B cell (primary cell): ENCODE measurements at regions not wholly inside any gene's neighbourhood (a gene's known extent, or its start where the extent isn't known, plus 50 kb on each side); places are given as distances from the start of the nearest gene placed in this dataset.

Experiments
- ATAC-seq: fragments of 200-7000 bp; cut with Tn5 transposase; one replicate; pipeline ENCODE4 v1.10.0; 2021; ENCODE audit warnings: low read depth, mild to moderate bottlenecking, moderate number of reproducible peaks, moderate library complexity
- CTCF ChIA-PET: fragments of 350-600 bp; sonication (Branson Sonifier 250); formaldehyde crosslinking; loops from one replicate; lab custom pipeline; 2021; ENCODE audit warnings: antibody characterized with exemption, inconsistent platforms; lab: Charles Lee
- POLR2A ChIA-PET: fragments of 350-600 bp; sonication (Branson Sonifier 250); formaldehyde crosslinking; loops from one replicate; lab custom pipeline; 2021; ENCODE audit warnings: antibody characterized with exemption; lab: Charles Lee
- DNase-seq: peaks from one replicate; pipeline ENCODE4 v3.0.0; 2013
- H2AFZ ChIP-seq: 2 replicates; pipeline ENCODE4 v1.6.1; 2012; ENCODE audit warnings: mild to moderate bottlenecking, low read depth, low read length; ENCODE audit not compliant: insufficient read depth, poor library complexity, severe bottlenecking
- H3K27ac ChIP-seq, 2 donors: 1 replicate in 1 of 2; 2 replicates in 1 of 2; pipeline ENCODE4 v1.5.1; 2012 to 2013; ENCODE audit warnings: low read length in 2 of 2, mild to moderate bottlenecking in 2 of 2, moderate library complexity in 1 of 2
- H3K27me3 ChIP-seq, 4 experiments: fragments of 200-600 bp in 1 of 4; sonication (generic) in 1 of 4; replicated peaks in 1 of 4; 1 replicate in 2 of 4; 2 replicates in 2 of 4; pipeline versions ENCODE4 v1.6.1 to v1.7.0; 2013 to 2016; ENCODE audit warnings: low read length in 3 of 4, mild to moderate bottlenecking in 2 of 4, mixed read lengths in 1 of 4, moderate library complexity in 1 of 4; ENCODE audit not compliant: insufficient read depth in 4 of 4, control insufficient read depth in 3 of 4; ENCODE audit errors: control extremely low read depth in 1 of 4
- H3K36me3 ChIP-seq, 2 experiments: replicated peaks in 1 of 2; 1 replicate in 1 of 2; 2 replicates in 1 of 2; pipeline versions ENCODE4 v1.6.1 to v1.7.1; 2013; ENCODE audit warnings: low read length in 1 of 2; ENCODE audit not compliant: insufficient read depth in 2 of 2, control insufficient read depth in 1 of 2; ENCODE audit errors: control extremely low read depth in 1 of 2, extremely low read depth in 1 of 2
- H3K4me1 ChIP-seq, 2 donors: fragments of 200-600 bp in 1 of 2; sonication (generic) in 1 of 2; 1 replicate in 1 of 2; 2 replicates in 1 of 2; pipeline versions ENCODE4 v1.5.1 to v1.6.1; 2013 to 2017; ENCODE audit warnings: low read length in 2 of 2; ENCODE audit not compliant: control insufficient read depth in 2 of 2, insufficient read depth in 2 of 2
- H3K4me2 ChIP-seq: replicated peaks from 2 replicates; pipeline ENCODE3; 2012; ENCODE audit warnings: mild to moderate bottlenecking, low read depth, low read length; ENCODE audit not compliant: poor library complexity, severe bottlenecking
- H3K4me3 ChIP-seq, 5 experiments: fragments of 200-600 bp in 1 of 5; sonication (generic) in 1 of 5; 1 replicate in 3 of 5; 2 replicates in 2 of 5; pipeline versions ENCODE4 v1.5.1 to v1.7.0; 2011 to 2016; ENCODE audit warnings: low read length in 4 of 5, mild to moderate bottlenecking in 4 of 5, low read depth in 2 of 5, control low read depth in 1 of 5, moderate library complexity in 1 of 5; ENCODE audit not compliant: insufficient read depth in 1 of 5; ENCODE audit errors: control extremely low read depth in 1 of 5, extremely low read depth in 1 of 5
- H3K79me2 ChIP-seq: fragments of 200-600 bp; sonication (generic); one replicate; pipeline ENCODE4 v1.6.0; 2016; ENCODE audit warnings: low read length; ENCODE audit not compliant: control insufficient read depth, insufficient read depth
- H3K9ac ChIP-seq: fragments of 200-600 bp; sonication (generic); 2 replicates; pipeline ENCODE4 v1.6.1; 2017; ENCODE audit warnings: mild to moderate bottlenecking, low read length, moderate library complexity
- H3K9me3 ChIP-seq, 3 donors: one replicate each; pipeline versions ENCODE4 v1.6.1 to v1.7.1; 2013; ENCODE audit warnings: low read length in 2 of 3; ENCODE audit not compliant: control insufficient read depth in 2 of 3, insufficient read depth in 1 of 3; ENCODE audit errors: control extremely low read depth in 1 of 3
- H4K20me1 ChIP-seq: 2 replicates; pipeline ENCODE4 v1.6.0; 2012; ENCODE audit warnings: mild to moderate bottlenecking, low read length; ENCODE audit not compliant: insufficient read depth, control insufficient read depth, poor library complexity, severe bottlenecking
- H3K27ac Mint-ChIP-seq: one replicate; pipeline ENCODE4 v1.8.0; 2021; ENCODE audit warnings: mixed read lengths
- H3K27me3 Mint-ChIP-seq: one replicate; pipeline ENCODE4 v1.8.0; 2021; ENCODE audit warnings: mixed read lengths
- H3K4me1 Mint-ChIP-seq: one replicate; pipeline ENCODE4 v1.8.0; 2021; ENCODE audit warnings: mixed read lengths
- H3K4me3 Mint-ChIP-seq: one replicate; pipeline ENCODE4 v1.8.0; 2021; ENCODE audit warnings: mixed read lengths
- H3K9me3 Mint-ChIP-seq: one replicate; pipeline ENCODE4 v1.8.0; 2022; ENCODE audit warnings: mixed read lengths; ENCODE audit not compliant: insufficient read depth
- EZH2 ChIP-seq: IDR thresholded peaks from 2 replicates; pipeline ENCODE4 v1.6.1; 2012; ENCODE audit warnings: borderline replicate concordance, low read depth, mild to moderate bottlenecking, moderate library complexity, low read length; ENCODE audit not compliant: insufficient read depth, poor library complexity, severe bottlenecking
- WGBS: methylation state at CpG from one replicate; pipeline ENCODE4 v1.1.5; 2013; ENCODE audit warnings: missing lambda C conversion rate; ENCODE audit not compliant: insufficient coverage; 5-methylcytosine and 5-hydroxymethylcytosine counted together
- intact Hi-C: fragments of 100-400 bp; cut with micrococcal nuclease; formaldehyde crosslinking; loops from one replicate; pipeline ENCODE4 v1.10.0; 2022
- TF ChIP-seq, protein P1 (sequence below): fragments of 200-600 bp; IDR thresholded peaks from one replicate; pipeline ENCODE4 v1.8.0; 2022; ENCODE audit warnings: antibody characterized with exemption, mild to moderate bottlenecking

DNA sequence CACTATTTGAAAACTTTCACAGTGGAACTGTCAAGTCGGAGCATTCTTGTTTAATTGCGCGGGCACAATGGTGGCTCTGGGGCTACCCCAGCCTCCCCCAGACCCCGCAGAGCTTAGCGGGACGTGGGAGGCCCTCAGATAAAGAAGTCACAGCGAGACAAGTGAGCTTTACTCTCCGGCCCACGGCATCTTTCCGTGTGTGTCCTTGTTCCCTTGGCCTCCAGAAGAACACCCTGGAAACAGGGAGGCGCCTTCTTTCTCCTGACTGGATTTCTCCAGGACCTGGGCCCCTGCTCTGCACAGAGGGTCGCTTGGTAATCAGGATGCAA lies 382.8 kb downstream of the RRAGC start:
- Histone ChIP-seq H3K27me3 (no peaks in the 10 kb centered on the region), H3K4me1 (peaks cover 37 to 53% of the 10 kb centered on the region in 2 donors), H3K4me2 (peak overlapping the region; percentile 71), H3K27ac (peak overlapping the region; percentile 90 to 96), H3K9ac (peak overlapping the region; percentile 71), H3K9me3 (peaks cover 5 to 15% (median 11%) of the 10 kb centered on the region in 3 donors), H4K20me1 (no peaks in the 10 kb centered on the region), H2AFZ (peak overlapping the region; percentile 50), H3K4me3 (peak overlapping the region in 4 of 5 experiments; percentile 51 to 74 (median 68)), H3K36me3 (no peaks in the 10 kb centered on the region), H3K79me2 (peaks cover 5% of the 10 kb centered on the region)
- Mint-ChIP-seq H3K27ac (peak overlapping the region; percentile 99), H3K4me3 (peak overlapping the region; percentile 94), H3K9me3 (peaks cover 11% of the 10 kb centered on the region), H3K27me3 (no peaks in the 10 kb centered on the region), H3K4me1 (peaks cover 73% of the 10 kb centered on the region)
- TF ChIP-seq EZH2: no peak
- TF ChIP-seq, protein P1, sequence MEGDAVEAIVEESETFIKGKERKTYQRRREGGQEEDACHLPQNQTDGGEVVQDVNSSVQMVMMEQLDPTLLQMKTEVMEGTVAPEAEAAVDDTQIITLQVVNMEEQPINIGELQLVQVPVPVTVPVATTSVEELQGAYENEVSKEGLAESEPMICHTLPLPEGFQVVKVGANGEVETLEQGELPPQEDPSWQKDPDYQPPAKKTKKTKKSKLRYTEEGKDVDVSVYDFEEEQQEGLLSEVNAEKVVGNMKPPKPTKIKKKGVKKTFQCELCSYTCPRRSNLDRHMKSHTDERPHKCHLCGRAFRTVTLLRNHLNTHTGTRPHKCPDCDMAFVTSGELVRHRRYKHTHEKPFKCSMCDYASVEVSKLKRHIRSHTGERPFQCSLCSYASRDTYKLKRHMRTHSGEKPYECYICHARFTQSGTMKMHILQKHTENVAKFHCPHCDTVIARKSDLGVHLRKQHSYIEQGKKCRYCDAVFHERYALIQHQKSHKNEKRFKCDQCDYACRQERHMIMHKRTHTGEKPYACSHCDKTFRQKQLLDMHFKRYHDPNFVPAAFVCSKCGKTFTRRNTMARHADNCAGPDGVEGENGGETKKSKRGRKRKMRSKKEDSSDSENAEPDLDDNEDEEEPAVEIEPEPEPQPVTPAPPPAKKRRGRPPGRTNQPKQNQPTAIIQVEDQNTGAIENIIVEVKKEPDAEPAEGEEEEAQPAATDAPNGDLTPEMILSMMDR: no peak
- WGBS: 8% methylated on average over 5 of the region's 12 CpGs
- ChIA-PET CTCF (interaction anchor here (0.7 to 1.1 kb wide), 3 partner anchors 11 to 26 kb away, joined by 3 to 5 read pairs (median 3); no protein-coding TSS in a partner anchor), POLR2A (interaction anchor here (1.0 kb wide), 1 partner anchor 25 kb away, joined by 7 read pairs; no protein-coding TSS in a partner anchor)
- DNase-seq: no peak
- intact Hi-C loops: loop anchor here (5.0 to 10.0 kb wide), 5 partner anchors 50 to 1002 kb away; partner anchors contain the start of genes RRAGC, SF3A3 and ZC3H12A
- no peak for ATAC-seq

DNA sequence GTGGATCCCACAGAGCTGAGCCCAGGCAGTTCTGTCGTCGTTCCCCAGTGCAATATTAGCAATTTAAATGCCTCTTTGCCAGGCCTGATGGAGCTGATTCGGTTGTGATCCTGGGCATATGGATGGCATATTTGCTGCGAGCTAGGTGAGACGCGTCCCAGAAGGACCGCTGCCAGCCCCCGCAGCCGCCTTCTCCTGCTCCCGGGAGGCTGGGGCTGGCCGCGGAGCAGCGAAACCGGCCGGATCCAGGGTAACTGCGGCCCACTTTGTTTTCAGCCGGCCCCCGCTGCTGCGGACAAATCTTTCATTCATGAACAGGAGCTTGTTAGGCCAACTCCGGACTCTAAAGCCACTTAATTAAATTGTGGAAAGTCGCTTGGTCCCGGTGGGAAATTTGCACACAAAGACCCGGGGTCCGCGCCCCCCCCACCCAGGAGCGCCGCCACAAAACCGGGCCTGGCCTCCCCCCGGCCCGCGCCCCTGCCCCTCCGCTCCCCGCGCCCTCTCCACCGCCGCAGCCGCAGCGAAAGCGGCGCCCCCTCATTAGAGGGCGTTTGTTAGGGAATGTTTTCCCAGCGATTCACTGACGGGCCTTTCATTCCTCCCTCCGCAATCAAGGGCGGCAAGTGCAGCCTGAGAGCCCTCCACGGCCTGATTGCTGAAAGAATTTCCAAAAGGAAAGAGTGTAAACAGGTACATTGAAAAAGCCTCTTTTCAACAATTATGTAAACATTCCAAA lies 383.3 kb downstream of the RRAGC start:
- Histone ChIP-seq H2AFZ (peak overlapping the region; percentile 50), H3K27me3 (no peaks in the 10 kb centered on the region), H3K9me3 (peaks cover 5 to 15% (median 11%) of the 10 kb centered on the region in 3 donors), H3K27ac (peak overlapping the region; percentile 90 to 96), H3K4me3 (peak overlapping the region; percentile 51 to 74 (median 62)), H3K36me3 (no peaks in the 10 kb centered on the region), H3K4me1 (peaks cover 34 to 49% of the 10 kb centered on the region in 2 donors), H3K4me2 (peak overlapping the region; percentile 71), H4K20me1 (no peaks in the 10 kb centered on the region), H3K9ac (peak overlapping the region; percentile 71), H3K79me2 (peaks cover 5% of the 10 kb centered on the region)
- ATAC-seq (no peak), DNase-seq (peak; percentile 40)
- Mint-ChIP-seq H3K9me3 (peaks cover 11% of the 10 kb centered on the region), H3K27ac (peak overlapping the region; percentile 99), H3K4me1 (peaks cover 71% of the 10 kb centered on the region), H3K27me3 (no peaks in the 10 kb centered on the region), H3K4me3 (peak overlapping the region; percentile 94)
- intact Hi-C loops: loop anchor here (5.0 to 10.0 kb wide), 5 partner anchors 51 to 1001 kb away; partner anchors contain the start of genes RRAGC, SF3A3 and ZC3H12A
- 8% methylated on average over 21 of the region's 46 CpGs for WGBS
- no peak for TF ChIP-seq EZH2
- TF ChIP-seq, protein P1: no peak
- CTCF ChIA-PET: interaction anchor here (1.0 to 1.5 kb wide), 7 partner anchors 9 to 451 kb away, joined by 3 to 7 read pairs (median 4); partner anchors contain the start of gene POU3F1
- POLR2A ChIA-PET: interaction anchor here (0.7 to 2.2 kb wide), 5 partner anchors 14 to 430 kb away, joined by 3 to 27 read pairs (median 6); partner anchors contain the start of gene POU3F1
